Cardiac muscle cell (in vitro differentiated cells and primary cell): ENCODE measurements at regions not wholly inside any gene's neighbourhood (a gene's known extent, or its start where the extent isn't known, plus 50 kb on each side); places are given as distances from the start of the nearest gene placed in this dataset.

Experiments used
- DNase-seq, 2 donors: peaks; one replicate each; pipeline versions ENCODE4 v3.0.0 to v3.0.0-alpha.2; 2010 to 2017; ENCODE audit warnings: low read depth in 1 of 2, low spot score in 1 of 2
- H3K27ac ChIP-seq: fragments of 200-600 bp; sonication (generic); 2 replicates; pipeline ENCODE4 v1.5.1; 2016
- H3K27me3 ChIP-seq: fragments of 200-600 bp; sonication (generic); 2 replicates; pipeline ENCODE4 v1.6.0; 2016; ENCODE audit warnings: control low read depth
- H3K36me3 ChIP-seq: fragments of 200-600 bp; sonication (generic); 2 replicates; pipeline ENCODE4 v1.5.1; 2016; ENCODE audit warnings: control low read depth
- H3K4me1 ChIP-seq: fragments of 200-600 bp; sonication (generic); 2 replicates; pipeline ENCODE4 v1.8.1; 2017; ENCODE audit warnings: low read depth, mild to moderate bottlenecking, mixed run types
- H3K4me3 ChIP-seq: fragments of 200-600 bp; sonication (generic); 2 replicates; pipeline ENCODE4 v1.5.1; 2016; ENCODE audit warnings: mild to moderate bottlenecking
- H3K9me3 ChIP-seq: fragments of 200-600 bp; sonication (generic); 2 replicates; pipeline ENCODE4 v1.5.1; 2017; ENCODE audit warnings: low read depth, mild to moderate bottlenecking, control low read depth
- CTCF ChIP-seq: IDR thresholded peaks from 2 replicates; pipeline ENCODE4 v1.5.1; 2012; ENCODE audit warnings: low read depth, mild to moderate bottlenecking, low read length

GRCh38 chr11:97432926-97433325 is 1043.1 kb downstream of the JRKL start:
- Histone ChIP-seq H3K4me3 (no peak overlapping the region), H3K27me3 (no peaks in the 10 kb centered on the region), H3K27ac (no peak overlapping the region), H3K36me3 (no peaks in the 10 kb centered on the region), H3K9me3 (no peaks in the 10 kb centered on the region), H3K4me1 (peaks cover 14% of the 10 kb centered on the region)
- TF ChIP-seq CTCF: no peak
- no peak for DNase-seq

GRCh38 chr11:97445561-97445960 is 1055.7 kb downstream of the JRKL start:
- Histone ChIP-seq H3K9me3 (no peaks in the 10 kb centered on the region), H3K4me3 (no peak overlapping the region), H3K27ac (no peak overlapping the region), H3K4me1 (peaks cover 12% of the 10 kb centered on the region), H3K36me3 (no peaks in the 10 kb centered on the region), H3K27me3 (no peaks in the 10 kb centered on the region)
- peak; percentile 32 to 76 for DNase-seq
- TF ChIP-seq CTCF: no peak

GRCh38 chr11:97451441-97451840 is 1061.6 kb downstream of the JRKL start:
- TF ChIP-seq CTCF: no peak
- H3K27ac ChIP-seq: no peak overlapping the region
- no peak for DNase-seq
- no peaks in the 10 kb centered on the region for H3K4me1 ChIP-seq
- no peaks in the 10 kb centered on the region for H3K9me3 ChIP-seq
- H3K36me3 ChIP-seq: no peaks in the 10 kb centered on the region
- no peaks in the 10 kb centered on the region for H3K27me3 ChIP-seq
- H3K4me3 ChIP-seq: no peak overlapping the region

- H3K4me1 ChIP-seq: no peaks in the 10 kb centered on the region
- H3K27me3 ChIP-seq: no peaks in the 10 kb centered on the region
- no peaks in the 10 kb centered on the region for H3K36me3 ChIP-seq
- DNase-seq: peak; percentile 44 to 84
- H3K9me3 ChIP-seq: no peaks in the 10 kb centered on the region
- no peak overlapping the region for H3K27ac ChIP-seq
- peak; percentile 75 for TF ChIP-seq CTCF
- H3K4me3 ChIP-seq: no peak overlapping the region
These were observed 1065.2 kb downstream of the JRKL start for GRCh38 chr11:97454988-97455387.

- TF ChIP-seq CTCF: no peak
- no peak overlapping the region for H3K4me3 ChIP-seq
- H3K27ac ChIP-seq: no peak overlapping the region
- no peaks in the 10 kb centered on the region for H3K27me3 ChIP-seq
- no peaks in the 10 kb centered on the region for H3K36me3 ChIP-seq
- H3K9me3 ChIP-seq: no peaks in the 10 kb centered on the region
- DNase-seq: no peak
- H3K4me1 ChIP-seq: no peaks in the 10 kb centered on the region
These were observed 1070.3 kb downstream of the JRKL start for GRCh38 chr11:97460091-97460490.
